ENCODE measurements at regions not wholly inside any gene's neighbourhood (a gene's known extent, or its start where the extent isn't known, plus 50 kb on each side); places are given as distances from the start of the nearest gene placed in this dataset.

DNA sequence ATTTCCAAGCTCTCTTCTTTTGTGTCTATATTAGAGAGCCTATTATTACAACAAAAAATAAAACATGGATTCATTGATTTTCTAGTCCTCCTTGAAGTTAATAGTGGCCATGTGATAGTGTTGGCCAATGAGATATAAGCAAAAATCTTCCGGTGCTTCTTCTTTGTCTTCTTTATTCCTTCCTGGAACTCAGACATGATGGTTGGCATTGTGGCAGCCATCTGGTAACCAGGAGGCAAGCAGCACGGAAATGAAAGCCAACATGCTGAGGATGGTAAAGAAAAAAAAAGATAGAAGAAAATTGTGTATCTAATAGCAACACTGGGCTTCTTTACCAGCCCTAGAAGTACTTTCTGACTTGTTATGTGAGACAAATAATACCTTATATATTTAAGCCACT lies 50.8 kb upstream of the SEL1L start:
- H3K27ac Mint-ChIP-seq (ENCODE audit: unreplicated experiment): no peak overlapping the region
- no peaks in the 10 kb centered on the region for H3K36me3 Mint-ChIP-seq (ENCODE audit: unreplicated experiment)
- H3K27me3 Mint-ChIP-seq (ENCODE audit: unreplicated experiment): no peaks in the 10 kb centered on the region
- H3K9me3 Mint-ChIP-seq (ENCODE audit: unreplicated experiment): peaks cover 10% of the 10 kb centered on the region
- no peak overlapping the region for H3K4me3 Mint-ChIP-seq (ENCODE audit: unreplicated experiment)
- TF ChIP-seq, protein P1, sequence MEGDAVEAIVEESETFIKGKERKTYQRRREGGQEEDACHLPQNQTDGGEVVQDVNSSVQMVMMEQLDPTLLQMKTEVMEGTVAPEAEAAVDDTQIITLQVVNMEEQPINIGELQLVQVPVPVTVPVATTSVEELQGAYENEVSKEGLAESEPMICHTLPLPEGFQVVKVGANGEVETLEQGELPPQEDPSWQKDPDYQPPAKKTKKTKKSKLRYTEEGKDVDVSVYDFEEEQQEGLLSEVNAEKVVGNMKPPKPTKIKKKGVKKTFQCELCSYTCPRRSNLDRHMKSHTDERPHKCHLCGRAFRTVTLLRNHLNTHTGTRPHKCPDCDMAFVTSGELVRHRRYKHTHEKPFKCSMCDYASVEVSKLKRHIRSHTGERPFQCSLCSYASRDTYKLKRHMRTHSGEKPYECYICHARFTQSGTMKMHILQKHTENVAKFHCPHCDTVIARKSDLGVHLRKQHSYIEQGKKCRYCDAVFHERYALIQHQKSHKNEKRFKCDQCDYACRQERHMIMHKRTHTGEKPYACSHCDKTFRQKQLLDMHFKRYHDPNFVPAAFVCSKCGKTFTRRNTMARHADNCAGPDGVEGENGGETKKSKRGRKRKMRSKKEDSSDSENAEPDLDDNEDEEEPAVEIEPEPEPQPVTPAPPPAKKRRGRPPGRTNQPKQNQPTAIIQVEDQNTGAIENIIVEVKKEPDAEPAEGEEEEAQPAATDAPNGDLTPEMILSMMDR (IDR thresholded peaks at IDR 0.05): no peak
- no peak for DNase-seq (ENCODE audit: extremely low spot score, unreplicated experiment)
- H3K4me1 Mint-ChIP-seq (ENCODE audit: unreplicated experiment): no peaks in the 10 kb centered on the region

DNA sequence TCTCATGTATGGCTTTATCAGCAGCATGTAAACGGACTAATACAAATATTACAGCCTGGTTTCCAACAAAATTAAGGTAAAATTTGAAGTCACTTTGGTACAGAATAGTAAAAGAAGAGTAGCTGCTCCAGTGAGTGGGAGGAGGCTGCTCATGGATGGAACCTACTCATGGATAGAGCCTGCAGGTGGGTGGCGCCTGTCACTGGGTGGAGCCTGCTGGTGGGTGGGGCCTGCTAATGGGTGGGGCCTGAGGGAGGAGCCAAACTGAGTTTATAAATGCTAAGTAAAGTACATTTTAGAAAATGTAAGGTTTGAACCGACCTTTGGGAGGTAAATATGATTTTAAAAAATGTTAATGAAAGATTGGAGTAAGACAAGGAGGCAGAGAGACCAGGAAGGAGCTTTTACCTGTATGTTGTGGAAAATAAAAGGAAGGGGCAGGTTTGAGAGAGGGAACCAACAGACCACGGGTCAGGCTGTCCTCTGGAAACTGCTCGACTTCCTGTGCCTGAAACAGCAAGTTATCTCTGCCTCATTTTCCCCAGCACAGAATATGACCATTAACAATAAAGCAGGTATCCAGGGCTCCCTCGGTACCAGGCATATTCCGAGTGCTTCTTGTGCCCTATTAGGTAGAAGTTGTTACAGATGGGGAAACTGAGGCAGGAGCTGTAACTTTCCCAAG lies 55.9 kb upstream of the SEL1L start:
- Mint-ChIP-seq H3K9me3 (ENCODE audit: unreplicated experiment) (no peaks in the 10 kb centered on the region), H3K36me3 (ENCODE audit: unreplicated experiment) (no peaks in the 10 kb centered on the region), H3K27ac (ENCODE audit: unreplicated experiment) (no peak overlapping the region), H3K27me3 (ENCODE audit: unreplicated experiment) (no peaks in the 10 kb centered on the region), H3K4me1 (ENCODE audit: unreplicated experiment) (no peaks in the 10 kb centered on the region), H3K4me3 (ENCODE audit: unreplicated experiment) (no peak overlapping the region)
- no peak for DNase-seq (ENCODE audit: extremely low spot score, unreplicated experiment)
- TF ChIP-seq, protein P1 (IDR thresholded peaks at IDR 0.05): no peak

DNA sequence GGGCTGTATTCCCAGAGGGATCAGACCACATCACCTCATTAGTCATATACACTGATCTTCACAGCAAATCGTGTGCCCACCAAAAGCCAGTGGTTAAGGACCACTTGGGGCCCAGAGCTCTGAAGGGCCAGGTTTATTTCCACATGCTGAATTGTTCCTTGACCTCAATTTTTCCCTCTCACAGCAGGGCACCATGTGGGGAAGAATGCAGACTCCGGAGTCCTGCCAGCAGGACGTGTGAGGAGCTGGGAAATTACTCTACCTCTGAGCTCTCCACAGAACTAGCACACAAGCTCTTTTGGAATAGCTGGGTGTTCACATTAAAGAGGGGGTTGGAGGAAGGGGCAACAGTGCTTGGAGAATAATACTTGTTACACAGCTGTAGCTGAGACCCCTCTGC lies 57.6 kb upstream of the SEL1L start:
- Mint-ChIP-seq H3K4me3 (ENCODE audit: unreplicated experiment) (no peak overlapping the region), H3K4me1 (ENCODE audit: unreplicated experiment) (no peaks in the 10 kb centered on the region), H3K27ac (ENCODE audit: unreplicated experiment) (no peak overlapping the region), H3K9me3 (ENCODE audit: unreplicated experiment) (no peaks in the 10 kb centered on the region), H3K36me3 (ENCODE audit: unreplicated experiment) (no peaks in the 10 kb centered on the region), H3K27me3 (ENCODE audit: unreplicated experiment) (no peaks in the 10 kb centered on the region)
- DNase-seq (ENCODE audit: extremely low spot score, unreplicated experiment): no peak
- TF ChIP-seq, protein P1 (IDR thresholded peaks at IDR 0.05): no peak

DNA sequence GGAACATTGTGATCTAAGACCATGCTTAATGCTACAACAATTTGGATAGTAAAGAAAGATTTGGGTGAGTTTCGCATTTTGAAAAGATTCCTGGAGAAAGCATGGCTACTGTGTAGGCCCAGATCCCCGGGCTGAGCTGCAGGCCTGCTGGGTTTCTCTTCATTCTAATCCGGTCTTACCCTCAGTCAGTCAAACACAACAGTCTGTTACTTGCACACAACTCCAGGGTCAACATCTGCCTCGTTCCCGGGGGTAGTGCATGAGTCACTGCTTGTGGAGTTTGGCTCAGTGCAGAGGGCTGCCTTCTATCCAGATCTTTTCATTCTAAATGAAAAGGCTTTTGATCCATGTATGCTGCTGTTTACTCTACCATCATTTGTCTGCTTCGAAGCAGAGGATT lies 60.4 kb upstream of the SEL1L start:
- H3K36me3 Mint-ChIP-seq (ENCODE audit: unreplicated experiment): no peaks in the 10 kb centered on the region
- no peaks in the 10 kb centered on the region for H3K27me3 Mint-ChIP-seq (ENCODE audit: unreplicated experiment)
- TF ChIP-seq, protein P1 (IDR thresholded peaks at IDR 0.05): no peak
- DNase-seq (ENCODE audit: extremely low spot score, unreplicated experiment): no peak
- no peak overlapping the region for H3K4me3 Mint-ChIP-seq (ENCODE audit: unreplicated experiment)
- no peaks in the 10 kb centered on the region for H3K4me1 Mint-ChIP-seq (ENCODE audit: unreplicated experiment)
- H3K9me3 Mint-ChIP-seq (ENCODE audit: unreplicated experiment): no peaks in the 10 kb centered on the region
- no peak overlapping the region for H3K27ac Mint-ChIP-seq (ENCODE audit: unreplicated experiment)

DNA sequence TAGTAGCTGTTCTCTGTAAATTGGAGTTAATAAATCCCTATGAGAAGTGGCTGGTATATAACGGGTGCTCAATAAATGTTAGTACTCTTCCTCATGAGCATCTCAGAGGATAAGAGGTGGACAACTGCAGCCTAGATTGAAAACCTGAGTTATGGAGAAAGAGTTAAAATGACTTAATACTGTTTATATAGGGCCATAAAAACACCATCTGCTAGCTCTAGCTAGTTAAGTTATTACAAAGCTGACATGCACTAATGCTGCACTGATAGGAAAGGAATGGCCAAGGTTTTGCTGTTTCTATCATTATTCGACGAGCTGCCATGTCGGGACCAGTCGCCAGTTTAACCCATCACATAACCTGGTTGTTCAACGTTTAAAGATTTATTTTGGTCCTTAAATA lies 72.0 kb upstream of the SEL1L start:
- H3K4me1 Mint-ChIP-seq (ENCODE audit: unreplicated experiment): no peaks in the 10 kb centered on the region
- TF ChIP-seq, protein P1 (IDR thresholded peaks at IDR 0.05): no peak
- no peaks in the 10 kb centered on the region for H3K27me3 Mint-ChIP-seq (ENCODE audit: unreplicated experiment)

More for the DNA sequence above, 72.0 kb upstream of the SEL1L start:
- no peak overlapping the region for H3K27ac Mint-ChIP-seq (ENCODE audit: unreplicated experiment)
- no peak overlapping the region for H3K4me3 Mint-ChIP-seq (ENCODE audit: unreplicated experiment)
- peaks cover 7% of the 10 kb centered on the region for H3K9me3 Mint-ChIP-seq (ENCODE audit: unreplicated experiment)
- no peak for DNase-seq (ENCODE audit: extremely low spot score, unreplicated experiment)
- H3K36me3 Mint-ChIP-seq (ENCODE audit: unreplicated experiment): no peaks in the 10 kb centered on the region

Measured in osteocyte (in vitro differentiated cells).